Calu3 (cell line): ENCODE measurements at regions not wholly inside any gene's neighbourhood (a gene's known extent, or its start where the extent isn't known, plus 50 kb on each side); places are given as distances from the start of the nearest gene placed in this dataset.
"Not testable (repeated sequence)": the region's sequence is repeated elsewhere in the genome, so short reads cannot be mapped to it uniquely, and the experiment has no call there.

Source experiments
- BruUV-seq: library from RNA; stranded (reverse); fragments of 400-500 nt; replicated peaks from 2 replicates; lab custom pipeline; 2021; lab: Mats Ljungman, UMichigan
- CTCF ChIA-PET: fragments of 300-600 bp; sonication (Branson Sonifier 250); formaldehyde crosslinking; loops from one replicate; lab custom pipeline; 2022; ENCODE audit warnings: antibody characterized with exemption; lab: Charles Lee
- DNase-seq: peaks from one replicate; pipeline ENCODE4 v3.0.0; 2022
- H3K27ac Mint-ChIP-seq: one replicate; pipeline ENCODE4 v1.8.0; 2022; ENCODE audit warnings: mixed read lengths; ENCODE audit not compliant: unreplicated experiment
- H3K27me3 Mint-ChIP-seq: one replicate; pipeline ENCODE4 v1.8.0; 2022; ENCODE audit warnings: mixed read lengths; ENCODE audit not compliant: unreplicated experiment
- H3K36me3 Mint-ChIP-seq: one replicate; pipeline ENCODE4 v1.8.0; 2022; ENCODE audit warnings: mild to moderate bottlenecking, moderate library complexity, mixed read lengths; ENCODE audit not compliant: insufficient read depth, unreplicated experiment
- H3K4me1 Mint-ChIP-seq: one replicate; pipeline ENCODE4 v1.8.0; 2022; ENCODE audit warnings: mild to moderate bottlenecking, low read depth, mixed read lengths; ENCODE audit not compliant: unreplicated experiment
- H3K4me3 Mint-ChIP-seq: one replicate; pipeline ENCODE4 v1.8.0; 2022; ENCODE audit warnings: mild to moderate bottlenecking, low read depth, moderate library complexity, mixed read lengths; ENCODE audit not compliant: unreplicated experiment
- H3K9me3 Mint-ChIP-seq: one replicate; pipeline ENCODE4 v1.8.0; 2022; ENCODE audit warnings: low read depth, mixed read lengths; ENCODE audit not compliant: unreplicated experiment
- intact Hi-C: fragments of 100-400 bp; cut with micrococcal nuclease; formaldehyde crosslinking; loops from one replicate; pipeline ENCODE4 v1.10.0; 2022; ENCODE audit not compliant: unreplicated experiment
- TF ChIP-seq, protein P1 (sequence below): fragments of 200-600 bp; IDR thresholded peaks from one replicate; pipeline ENCODE4 v1.8.0; 2022; ENCODE audit warnings: antibody characterized with exemption; ENCODE audit not compliant: unreplicated experiment

DNA sequence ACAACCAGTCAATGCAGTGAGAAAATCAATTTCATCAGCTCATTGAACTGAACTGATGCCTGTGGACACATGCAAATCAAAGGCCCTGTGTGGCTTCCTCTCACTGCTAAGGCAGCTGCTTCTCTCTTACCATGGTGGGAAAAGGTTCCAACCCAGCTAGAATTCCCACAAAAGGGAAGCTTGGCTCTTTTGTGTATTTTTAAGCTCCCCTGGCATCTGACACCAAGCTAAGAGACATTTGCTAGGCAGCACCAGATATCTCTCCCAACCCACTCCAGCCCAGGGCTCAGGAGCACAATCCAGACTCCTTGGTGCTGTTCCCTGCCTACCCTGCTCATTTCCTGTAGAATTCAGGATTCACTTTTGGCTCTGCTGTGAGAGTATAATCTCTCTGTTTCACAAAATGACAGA lies 129.6 kb downstream of the GXYLT1 start:
- Mint-ChIP-seq H3K27ac (no peak overlapping the region), H3K9me3 (no peaks in the 10 kb centered on the region), H3K4me1 (no peaks in the 10 kb centered on the region), H3K27me3 (no peaks in the 10 kb centered on the region), H3K36me3 (no peaks in the 10 kb centered on the region), H3K4me3 (no peak overlapping the region)
- DNase-seq = no peak
- CTCF ChIA-PET = no interaction called here
- no TSS peak for BruUV-seq
- TF ChIP-seq, protein P1, sequence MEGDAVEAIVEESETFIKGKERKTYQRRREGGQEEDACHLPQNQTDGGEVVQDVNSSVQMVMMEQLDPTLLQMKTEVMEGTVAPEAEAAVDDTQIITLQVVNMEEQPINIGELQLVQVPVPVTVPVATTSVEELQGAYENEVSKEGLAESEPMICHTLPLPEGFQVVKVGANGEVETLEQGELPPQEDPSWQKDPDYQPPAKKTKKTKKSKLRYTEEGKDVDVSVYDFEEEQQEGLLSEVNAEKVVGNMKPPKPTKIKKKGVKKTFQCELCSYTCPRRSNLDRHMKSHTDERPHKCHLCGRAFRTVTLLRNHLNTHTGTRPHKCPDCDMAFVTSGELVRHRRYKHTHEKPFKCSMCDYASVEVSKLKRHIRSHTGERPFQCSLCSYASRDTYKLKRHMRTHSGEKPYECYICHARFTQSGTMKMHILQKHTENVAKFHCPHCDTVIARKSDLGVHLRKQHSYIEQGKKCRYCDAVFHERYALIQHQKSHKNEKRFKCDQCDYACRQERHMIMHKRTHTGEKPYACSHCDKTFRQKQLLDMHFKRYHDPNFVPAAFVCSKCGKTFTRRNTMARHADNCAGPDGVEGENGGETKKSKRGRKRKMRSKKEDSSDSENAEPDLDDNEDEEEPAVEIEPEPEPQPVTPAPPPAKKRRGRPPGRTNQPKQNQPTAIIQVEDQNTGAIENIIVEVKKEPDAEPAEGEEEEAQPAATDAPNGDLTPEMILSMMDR = no peak
- intact Hi-C loops = no loop called here

DNA sequence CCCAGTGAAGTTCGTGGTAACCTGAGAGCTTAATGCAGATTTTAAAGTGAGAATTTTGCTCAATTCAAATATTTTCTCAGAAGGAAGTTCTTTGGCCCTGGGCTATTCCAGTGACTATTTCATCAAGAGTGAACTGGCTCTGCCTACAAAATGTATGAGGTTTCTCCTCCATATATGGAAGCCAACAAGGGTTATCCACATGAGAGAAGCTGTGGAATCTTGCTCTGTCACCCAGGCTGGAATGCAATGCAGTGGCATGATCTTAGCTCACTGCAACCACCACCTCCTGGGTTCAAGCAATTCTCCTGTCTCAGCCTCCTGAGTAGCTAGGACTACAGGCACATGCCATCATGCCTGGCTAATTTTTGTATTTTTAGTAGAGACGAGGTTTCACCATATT lies 132.2 kb downstream of the GXYLT1 start:
- H3K9me3 Mint-ChIP-seq, DNase-seq, BruUV-seq: not testable (repeated sequence)

DNA sequence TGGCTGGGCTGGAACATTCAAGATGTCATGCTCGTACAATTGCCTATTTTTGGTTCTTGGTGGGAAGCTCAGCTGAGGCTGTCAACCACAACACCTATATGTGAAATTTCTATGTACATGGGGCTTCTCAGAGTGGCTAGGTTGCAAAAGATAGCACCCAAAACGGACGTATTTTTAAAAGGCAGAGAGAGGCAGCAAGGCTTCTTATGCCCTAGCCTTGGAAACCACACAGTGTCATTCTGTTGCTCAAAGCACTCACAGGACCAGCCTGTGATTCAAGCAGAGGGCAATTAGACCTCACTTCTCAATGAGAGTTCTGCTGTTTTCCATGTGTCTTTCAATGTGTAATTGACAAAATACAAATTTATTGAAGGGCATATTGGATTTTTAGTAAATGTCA lies 134.0 kb downstream of the GXYLT1 start:
- Mint-ChIP-seq H3K9me3 (no peaks in the 10 kb centered on the region), H3K4me3 (no peak overlapping the region), H3K27me3 (no peaks in the 10 kb centered on the region), H3K4me1 (no peaks in the 10 kb centered on the region), H3K27ac (no peak overlapping the region), H3K36me3 (no peaks in the 10 kb centered on the region)
- BruUV-seq = no TSS peak
- intact Hi-C loops = no loop called here
- CTCF ChIA-PET = no interaction called here
- TF ChIP-seq, protein P1 = no peak
- DNase-seq = no peak

More for the DNA sequence above, 132.2 kb downstream of the GXYLT1 start:
- H3K36me3 Mint-ChIP-seq, H3K27ac Mint-ChIP-seq, H3K4me3 Mint-ChIP-seq, CTCF ChIA-PET, H3K27me3 Mint-ChIP-seq, H3K4me1 Mint-ChIP-seq, intact Hi-C loops: not testable (repeated sequence)

DNA sequence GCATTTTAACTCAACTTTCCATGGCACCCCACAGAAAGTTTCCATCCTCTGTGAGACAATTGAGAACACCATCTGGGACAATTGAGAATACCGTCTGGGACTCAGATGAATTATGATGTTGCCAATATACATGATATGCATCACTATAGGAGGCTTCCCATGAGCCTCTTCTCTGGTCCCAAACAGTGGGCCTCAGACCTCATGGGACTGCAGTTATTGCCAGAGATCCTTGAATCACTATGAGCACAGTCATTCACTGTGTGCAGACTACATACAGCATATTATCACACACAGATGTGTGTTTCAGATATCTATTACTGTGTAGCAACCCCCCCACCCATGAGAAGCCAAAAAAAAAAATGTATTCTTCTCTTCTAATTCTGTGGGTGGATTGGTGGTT lies 134.4 kb downstream of the GXYLT1 start:
- no TSS peak for BruUV-seq
- Mint-ChIP-seq H3K9me3 (no peaks in the 10 kb centered on the region), H3K27me3 (no peaks in the 10 kb centered on the region), H3K4me1 (no peaks in the 10 kb centered on the region), H3K27ac (no peak overlapping the region), H3K4me3 (no peak overlapping the region), H3K36me3 (no peaks in the 10 kb centered on the region)
- no peak for DNase-seq
- intact Hi-C loops = no loop called here
- CTCF ChIA-PET = no interaction called here
- TF ChIP-seq, protein P1 = no peak

DNA sequence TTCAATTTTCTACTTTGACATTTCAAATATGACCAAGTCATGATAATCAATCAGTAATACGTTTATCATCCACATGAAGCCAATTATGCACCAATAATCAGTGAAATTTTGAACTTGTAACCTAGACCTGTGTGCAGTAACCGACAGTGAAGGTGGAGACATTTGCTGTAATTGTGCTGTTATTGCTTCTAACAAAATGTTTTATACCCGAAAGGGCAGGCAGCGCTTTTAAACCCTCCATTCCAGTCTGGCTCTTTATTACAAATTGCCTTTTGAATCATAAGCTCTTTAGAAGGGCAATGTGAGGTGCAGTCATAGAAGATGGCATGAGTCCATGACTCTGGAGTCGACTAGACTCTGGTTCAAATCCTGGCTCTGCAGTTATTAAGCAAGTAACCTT lies 135.7 kb downstream of the GXYLT1 start:
- Mint-ChIP-seq H3K9me3 (no peaks in the 10 kb centered on the region), H3K4me1 (no peaks in the 10 kb centered on the region), H3K27ac (no peak overlapping the region), H3K27me3 (no peaks in the 10 kb centered on the region), H3K36me3 (no peaks in the 10 kb centered on the region), H3K4me3 (no peak overlapping the region)
- TF ChIP-seq, protein P1 = no peak
- no TSS peak for BruUV-seq
- CTCF ChIA-PET = no interaction called here
- no peak for DNase-seq
- intact Hi-C loops = no loop called here
